NCI-H748 (cell line): ENCODE measurements at regions not wholly inside any gene's neighbourhood (a gene's known extent, or its start where the extent isn't known, plus 50 kb on each side); places are given as distances from the start of the nearest gene placed in this dataset.

Source experiments
- DNase-seq: peaks from one replicate; lab custom pipeline; 2025; ENCODE audit not compliant: unreplicated experiment; lab: John Stamatoyannopoulos, UW

GRCh38 chr6:37105148-37106050 is 64.6 kb upstream of the PIM1 start:
- peak; percentile 53 for DNase-seq

- no peak for DNase-seq
These were observed 63.9 kb upstream of the PIM1 start for GRCh38 chr6:37106051-37106363.

- no peak for DNase-seq
These were observed 63.4 kb upstream of the PIM1 start for GRCh38 chr6:37106554-37106953.

- no peak for DNase-seq
These were observed 62.9 kb upstream of the PIM1 start for GRCh38 chr6:37106982-37107491.

- DNase-seq = peak; percentile 20
These were observed 60.0 kb upstream of the PIM1 start for GRCh38 chr6:37109714-37110499.

GRCh38 chr6:37110500-37111461 is 59.2 kb upstream of the PIM1 start:
- DNase-seq = no peak

- no peak for DNase-seq
These were observed 56.0 kb upstream of the PIM1 start for GRCh38 chr6:37113976-37114375.

- DNase-seq = no peak
These were observed 55.3 kb upstream of the PIM1 start for GRCh38 chr6:37114612-37115011.

GRCh38 chr6:37115236-37115895 is 54.6 kb upstream of the PIM1 start:
- DNase-seq = no peak

- no peak for DNase-seq
These were observed 53.6 kb upstream of the PIM1 start for GRCh38 chr6:37116326-37116725.

- no peak for DNase-seq
These were observed 50.5 kb upstream of the PIM1 start for GRCh38 chr6:37119387-37119886.
